ENCODE measurements at regions not wholly inside any gene's neighbourhood (a gene's known extent, or its start where the extent isn't known, plus 50 kb on each side); places are given as distances from the start of the nearest gene placed in this dataset.

- TF ChIP-seq CTCF (IDR thresholded peaks at IDR 0.05; ENCODE audit: insufficient read depth, low read depth, low read length, missing control alignments) = no peak
- DNase-seq (ENCODE audit: low read depth) = peak; percentile 11
- H3K4me3 ChIP-seq (ENCODE audit: low read length) = no peak overlapping the region
Observed at GRCh38 chrX:35115205-35115604, 172.6 kb downstream of the FAM47B start.

- DNase-seq (ENCODE audit: low read depth) = no peak
Observed at GRCh38 chrX:35122756-35123155, 180.2 kb downstream of the FAM47B start.

GRCh38 chrX:35149517-35149916 lies 206.9 kb downstream of the FAM47B start:
- DNase-seq (ENCODE audit: low read depth) = no peak
- H3K4me3 ChIP-seq (ENCODE audit: low read length) = no peak overlapping the region
- TF ChIP-seq CTCF (IDR thresholded peaks at IDR 0.05; ENCODE audit: insufficient read depth, low read depth, low read length, missing control alignments) = no peak

More at GRCh38 chrX:35122756-35123155, 180.2 kb downstream of the FAM47B start:
- no peak overlapping the region for H3K4me3 ChIP-seq (ENCODE audit: low read length)
- no peak for TF ChIP-seq CTCF (IDR thresholded peaks at IDR 0.05; ENCODE audit: insufficient read depth, low read depth, low read length, missing control alignments)

GRCh38 chrX:35150052-35150451 lies 207.5 kb downstream of the FAM47B start:
- DNase-seq (ENCODE audit: low read depth) = no peak
- TF ChIP-seq CTCF (IDR thresholded peaks at IDR 0.05; ENCODE audit: insufficient read depth, low read depth, low read length, missing control alignments) = no peak
- no peak overlapping the region for H3K4me3 ChIP-seq (ENCODE audit: low read length)

- no peak for DNase-seq (ENCODE audit: low read depth)
- TF ChIP-seq CTCF (IDR thresholded peaks at IDR 0.05; ENCODE audit: insufficient read depth, low read depth, low read length, missing control alignments) = no peak
- H3K4me3 ChIP-seq (ENCODE audit: low read length) = no peak overlapping the region
Observed at GRCh38 chrX:35150642-35151239, 208.1 kb downstream of the FAM47B start.

- DNase-seq (ENCODE audit: low read depth) = no peak
- TF ChIP-seq CTCF (IDR thresholded peaks at IDR 0.05; ENCODE audit: insufficient read depth, low read depth, low read length, missing control alignments) = no peak
- no peak overlapping the region for H3K4me3 ChIP-seq (ENCODE audit: low read length)
Observed at GRCh38 chrX:35166023-35166422, 223.4 kb downstream of the FAM47B start.
